ENCODE measurements at regions not wholly inside any gene's neighbourhood (a gene's known extent, or its start where the extent isn't known, plus 50 kb on each side); places are given as distances from the start of the nearest gene placed in this dataset.

DNA sequence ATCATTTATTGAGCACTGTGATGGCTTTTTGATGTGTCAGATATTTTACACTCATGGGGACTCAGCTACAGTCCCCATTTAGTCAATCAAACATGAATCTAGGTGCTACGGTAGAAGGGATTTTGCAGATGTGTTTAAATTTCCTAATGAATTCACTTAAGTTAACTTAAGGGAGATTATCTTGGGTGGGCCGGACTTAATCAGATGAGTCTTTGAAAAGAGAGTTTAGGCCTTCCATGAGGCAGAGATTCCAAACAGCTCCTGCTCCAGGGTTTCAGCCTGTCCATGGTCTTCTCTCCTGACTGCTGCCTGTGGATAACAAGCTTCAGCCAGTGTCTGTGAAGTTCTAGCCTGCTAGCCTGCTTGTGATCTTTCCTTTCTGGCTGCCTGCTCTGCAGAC is 202.4 kb downstream of the IDS start:
- TF ChIP-seq, protein P1, sequence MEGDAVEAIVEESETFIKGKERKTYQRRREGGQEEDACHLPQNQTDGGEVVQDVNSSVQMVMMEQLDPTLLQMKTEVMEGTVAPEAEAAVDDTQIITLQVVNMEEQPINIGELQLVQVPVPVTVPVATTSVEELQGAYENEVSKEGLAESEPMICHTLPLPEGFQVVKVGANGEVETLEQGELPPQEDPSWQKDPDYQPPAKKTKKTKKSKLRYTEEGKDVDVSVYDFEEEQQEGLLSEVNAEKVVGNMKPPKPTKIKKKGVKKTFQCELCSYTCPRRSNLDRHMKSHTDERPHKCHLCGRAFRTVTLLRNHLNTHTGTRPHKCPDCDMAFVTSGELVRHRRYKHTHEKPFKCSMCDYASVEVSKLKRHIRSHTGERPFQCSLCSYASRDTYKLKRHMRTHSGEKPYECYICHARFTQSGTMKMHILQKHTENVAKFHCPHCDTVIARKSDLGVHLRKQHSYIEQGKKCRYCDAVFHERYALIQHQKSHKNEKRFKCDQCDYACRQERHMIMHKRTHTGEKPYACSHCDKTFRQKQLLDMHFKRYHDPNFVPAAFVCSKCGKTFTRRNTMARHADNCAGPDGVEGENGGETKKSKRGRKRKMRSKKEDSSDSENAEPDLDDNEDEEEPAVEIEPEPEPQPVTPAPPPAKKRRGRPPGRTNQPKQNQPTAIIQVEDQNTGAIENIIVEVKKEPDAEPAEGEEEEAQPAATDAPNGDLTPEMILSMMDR (IDR thresholded peaks at IDR 0.05 in 4 of 5, conservative IDR thresholded peaks at IDR 0.05 in 1 of 5) = no peak
- TF ChIP-seq POLR2A (IDR thresholded peaks at IDR 0.05) = no peak

Data from gastrocnemius medialis (tissue), 4 donors.